ENCODE measurements at regions not wholly inside any gene's neighbourhood (a gene's known extent, or its start where the extent isn't known, plus 50 kb on each side); places are given as distances from the start of the nearest gene placed in this dataset.

- TF ChIP-seq POLR2A (IDR thresholded peaks at IDR 0.05) (no peak), CTCF (IDR thresholded peaks at IDR 0.05) (no peak), POLR2AphosphoS5 (IDR thresholded peaks at IDR 0.05; ENCODE audit: insufficient read depth in 1 of 2, low read depth in 1 of 2) (no peak)
Observed at GRCh38 chr2:56025469-56026193, 102.0 kb upstream of the EFEMP1 start.
